ENCODE measurements at regions not wholly inside any gene's neighbourhood (a gene's known extent, or its start where the extent isn't known, plus 50 kb on each side); places are given as distances from the start of the nearest gene placed in this dataset.

DNA sequence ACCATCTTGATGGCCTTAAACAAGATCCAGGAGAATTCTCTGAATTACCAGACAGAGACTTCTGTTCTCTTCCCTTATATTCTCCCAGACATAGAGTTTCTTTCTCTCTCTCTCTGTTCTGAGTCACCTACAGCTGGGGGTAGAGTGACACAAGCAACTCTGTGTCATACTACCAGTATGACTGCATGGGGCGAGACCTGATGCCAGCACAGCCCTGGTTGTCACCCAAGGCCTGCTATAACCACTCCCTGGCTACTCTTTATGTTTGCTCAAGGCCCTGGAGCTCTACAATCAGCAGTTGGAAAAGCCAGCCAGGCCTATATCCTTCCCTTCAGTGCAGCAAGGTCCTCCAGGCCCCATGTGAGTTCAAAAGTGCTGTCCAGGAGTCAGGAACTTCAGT, 114.2 kb upstream of the TENT5D start:
- Histone ChIP-seq H2BK120ac (ENCODE audit: low read depth, low read length) (no peak overlapping the region), H4K20me1 (ENCODE audit: insufficient read depth, low read length) (no peaks in the 10 kb centered on the region), H3K4me3 (ENCODE audit: insufficient read depth, low read depth, low read length) (no peak overlapping the region), H3K79me1 (ENCODE audit: low read depth in 1 of 2, low read length in 2 of 2) (no peaks in the 10 kb centered on the region), H3K27me3 (ENCODE audit: control insufficient read depth, insufficient read depth, low read length) (no peaks in the 10 kb centered on the region), H2AK5ac (ENCODE audit: low read depth, low read length) (no peak overlapping the region), H3K9me1 (ENCODE audit: insufficient read depth, low read length) (no peaks in the 10 kb centered on the region), H2AK9ac (replicated peaks; ENCODE audit: low read depth, low read length, poor library complexity) (no peak overlapping the region), H3K18ac (ENCODE audit: low read depth, low read length) (no peak overlapping the region), H3K4me2 (ENCODE audit: low read depth, low read length) (no peak overlapping the region), H3K9ac (ENCODE audit: low read depth, low read length) (no peak overlapping the region), H2BK20ac (ENCODE audit: low read depth, low read length) (no peak overlapping the region), H2BK5ac (ENCODE audit: low read depth, low read length, poor library complexity, severe bottlenecking) (no peak overlapping the region), H3K27ac (ENCODE audit: insufficient read depth, low read length) (no peak overlapping the region), H3K4ac (ENCODE audit: low read depth, low read length) (no peak overlapping the region), H3K4me1 (ENCODE audit: control insufficient read depth, insufficient read depth, low read length) (no peaks in the 10 kb centered on the region), H3K23ac (ENCODE audit: low read depth, low read length) (no peak overlapping the region), H4K8ac (ENCODE audit: low read depth in 2 of 2, low read length in 2 of 2) (no peak overlapping the region), H3K56ac (ENCODE audit: extremely low read depth, insufficient read depth, low read length) (no peak overlapping the region), H3K36me3 (ENCODE audit: control insufficient read depth, insufficient read depth, low read length) (no peaks in the 10 kb centered on the region), H3K14ac (replicated peaks; ENCODE audit: low read depth, low read length) (no peak overlapping the region), H4K91ac (ENCODE audit: insufficient read depth, low read depth, low read length) (no peak overlapping the region), H2AFZ (replicated peaks; ENCODE audit: low read length, poor library complexity) (no peak overlapping the region), H3K9me3 (ENCODE audit: control insufficient read depth, insufficient read depth, low read length) (no peaks in the 10 kb centered on the region), H2BK15ac (ENCODE audit: low read depth, low read length) (no peak overlapping the region), H4K5ac (ENCODE audit: low read depth, low read length) (no peak overlapping the region)
- ChIA-PET CTCF (no interaction called here), POLR2A (ENCODE audit: unreplicated experiment) (no interaction called here)
- DNase-seq (no peak), ATAC-seq (ENCODE audit: low read depth) (no peak)
- dilution Hi-C loops (cut with HindIII; ENCODE audit: low sequenced_read_pairs, unreplicated experiment): no loop called here
- no peak for TF ChIP-seq FOS (IDR thresholded peaks at IDR 0.05; ENCODE audit: low read depth, low read length)
- TF ChIP-seq MAFK (IDR thresholded peaks at IDR 0.05; ENCODE audit: low read depth, low read length): no peak
- TF ChIP-seq, protein P1, sequence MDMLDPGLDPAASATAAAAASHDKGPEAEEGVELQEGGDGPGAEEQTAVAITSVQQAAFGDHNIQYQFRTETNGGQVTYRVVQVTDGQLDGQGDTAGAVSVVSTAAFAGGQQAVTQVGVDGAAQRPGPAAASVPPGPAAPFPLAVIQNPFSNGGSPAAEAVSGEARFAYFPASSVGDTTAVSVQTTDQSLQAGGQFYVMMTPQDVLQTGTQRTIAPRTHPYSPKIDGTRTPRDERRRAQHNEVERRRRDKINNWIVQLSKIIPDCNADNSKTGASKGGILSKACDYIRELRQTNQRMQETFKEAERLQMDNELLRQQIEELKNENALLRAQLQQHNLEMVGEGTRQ (IDR thresholded peaks at IDR 0.05; ENCODE audit: low read depth, low read length): no peak
- TF ChIP-seq POLR2A (IDR thresholded peaks at IDR 0.05; ENCODE audit: low read depth, low read length): no peak
- TF ChIP-seq RFX5 (IDR thresholded peaks at IDR 0.05; ENCODE audit: low read depth, low read length): no peak
- TF ChIP-seq, protein P2, sequence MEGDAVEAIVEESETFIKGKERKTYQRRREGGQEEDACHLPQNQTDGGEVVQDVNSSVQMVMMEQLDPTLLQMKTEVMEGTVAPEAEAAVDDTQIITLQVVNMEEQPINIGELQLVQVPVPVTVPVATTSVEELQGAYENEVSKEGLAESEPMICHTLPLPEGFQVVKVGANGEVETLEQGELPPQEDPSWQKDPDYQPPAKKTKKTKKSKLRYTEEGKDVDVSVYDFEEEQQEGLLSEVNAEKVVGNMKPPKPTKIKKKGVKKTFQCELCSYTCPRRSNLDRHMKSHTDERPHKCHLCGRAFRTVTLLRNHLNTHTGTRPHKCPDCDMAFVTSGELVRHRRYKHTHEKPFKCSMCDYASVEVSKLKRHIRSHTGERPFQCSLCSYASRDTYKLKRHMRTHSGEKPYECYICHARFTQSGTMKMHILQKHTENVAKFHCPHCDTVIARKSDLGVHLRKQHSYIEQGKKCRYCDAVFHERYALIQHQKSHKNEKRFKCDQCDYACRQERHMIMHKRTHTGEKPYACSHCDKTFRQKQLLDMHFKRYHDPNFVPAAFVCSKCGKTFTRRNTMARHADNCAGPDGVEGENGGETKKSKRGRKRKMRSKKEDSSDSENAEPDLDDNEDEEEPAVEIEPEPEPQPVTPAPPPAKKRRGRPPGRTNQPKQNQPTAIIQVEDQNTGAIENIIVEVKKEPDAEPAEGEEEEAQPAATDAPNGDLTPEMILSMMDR (conservative IDR thresholded peaks at IDR 0.05; ENCODE audit: low read depth, low read length): no peak
- TF ChIP-seq SMC3 (IDR thresholded peaks at IDR 0.05; ENCODE audit: low read depth, low read length): no peak
- TF ChIP-seq NFE2L2 (IDR thresholded peaks at IDR 0.05; ENCODE audit: low read depth, low read length): no peak
- TF ChIP-seq, protein P3, sequence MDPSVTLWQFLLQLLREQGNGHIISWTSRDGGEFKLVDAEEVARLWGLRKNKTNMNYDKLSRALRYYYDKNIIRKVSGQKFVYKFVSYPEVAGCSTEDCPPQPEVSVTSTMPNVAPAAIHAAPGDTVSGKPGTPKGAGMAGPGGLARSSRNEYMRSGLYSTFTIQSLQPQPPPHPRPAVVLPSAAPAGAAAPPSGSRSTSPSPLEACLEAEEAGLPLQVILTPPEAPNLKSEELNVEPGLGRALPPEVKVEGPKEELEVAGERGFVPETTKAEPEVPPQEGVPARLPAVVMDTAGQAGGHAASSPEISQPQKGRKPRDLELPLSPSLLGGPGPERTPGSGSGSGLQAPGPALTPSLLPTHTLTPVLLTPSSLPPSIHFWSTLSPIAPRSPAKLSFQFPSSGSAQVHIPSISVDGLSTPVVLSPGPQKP (IDR thresholded peaks at IDR 0.05; ENCODE audit: borderline replicate concordance, low read depth, low read length): no peak
- TF ChIP-seq RAD21 (IDR thresholded peaks at IDR 0.05; ENCODE audit: low read length): no peak
- no peak for TF ChIP-seq MAZ (IDR thresholded peaks at IDR 0.05; ENCODE audit: borderline replicate concordance, low read depth, low read length)
- no peak for TF ChIP-seq MXI1 (IDR thresholded peaks at IDR 0.05; ENCODE audit: borderline replicate concordance, low read depth, low read length)
- no peak for TF ChIP-seq RCOR1 (IDR thresholded peaks at IDR 0.05; ENCODE audit: insufficient replicate concordance, low read length)
- no peak for TF ChIP-seq BHLHE40 (IDR thresholded peaks at IDR 0.05; ENCODE audit: low read depth, low read length)
- TF ChIP-seq CEBPB (IDR thresholded peaks at IDR 0.05; ENCODE audit: low read depth, low read length): no peak
- TF ChIP-seq CHD1 (IDR thresholded peaks at IDR 0.05; ENCODE audit: low read depth, low read length): no peak
- WGBS, 2 experiments (ENCODE audit: extremely low coverage in 2 of 2, insufficient read length in 1 of 2): no CpG with 5 or more reads among the region's 1 CpG
- no TSS peak for BruUV-seq (replicated peaks)
- intact Hi-C loops (cut with micrococcal nuclease): no loop called here
- in situ Hi-C loops (cut with MboI; ENCODE audit: low sequenced_read_pairs): no loop called here
